OCI-M1 (cell line): ENCODE measurements at regions not wholly inside any gene's neighbourhood (a gene's known extent, or its start where the extent isn't known, plus 50 kb on each side); places are given as distances from the start of the nearest gene placed in this dataset.
"Not testable (repeated sequence)": the region's sequence is repeated elsewhere in the genome, so short reads cannot be mapped to it uniquely, and the experiment has no call there.

Source experiments
- DNase-seq: peaks from one replicate; lab custom pipeline; 2025; lab: John Stamatoyannopoulos, UW

DNA sequence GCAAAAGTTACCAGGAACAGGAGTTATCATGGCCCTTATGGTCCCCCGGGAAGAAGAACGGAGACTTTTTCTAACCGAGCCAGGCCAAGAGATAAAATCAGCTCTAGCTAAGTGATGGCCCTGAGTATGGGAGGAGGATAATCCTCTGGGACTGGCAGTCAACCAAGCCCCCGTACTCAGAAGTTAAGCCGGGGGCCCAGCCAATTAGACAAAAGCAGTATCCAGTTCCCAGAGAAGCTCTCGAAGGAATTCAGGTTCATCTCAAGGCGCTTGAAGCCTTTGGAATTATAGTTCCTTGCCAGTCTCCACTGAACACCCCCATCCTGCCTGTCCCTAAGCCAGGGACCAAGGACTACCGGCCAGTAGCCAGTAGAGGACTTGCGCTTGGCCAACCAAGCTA is 365.3 kb upstream of the TCF4 start:
- no peak for DNase-seq

DNA sequence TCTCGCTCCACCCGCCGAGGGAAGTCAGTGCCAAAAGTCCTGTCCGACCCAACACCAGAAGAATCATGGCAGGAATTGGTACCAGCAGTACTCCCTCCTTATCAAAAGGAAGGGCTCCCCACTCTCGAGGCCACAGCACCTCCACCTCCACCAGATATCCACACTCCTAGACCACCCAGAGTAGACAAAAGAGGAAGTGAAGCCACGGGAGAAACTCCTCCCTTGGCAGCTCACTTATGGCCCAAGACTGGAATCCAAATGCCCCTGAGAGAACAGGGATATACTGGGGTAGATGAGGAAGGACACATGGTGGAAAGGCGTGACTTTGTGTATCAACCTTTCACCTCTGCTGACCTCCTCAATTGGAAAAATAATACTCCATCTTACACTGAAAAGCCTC is 363.7 kb upstream of the TCF4 start:
- not testable (repeated sequence) for DNase-seq

DNA sequence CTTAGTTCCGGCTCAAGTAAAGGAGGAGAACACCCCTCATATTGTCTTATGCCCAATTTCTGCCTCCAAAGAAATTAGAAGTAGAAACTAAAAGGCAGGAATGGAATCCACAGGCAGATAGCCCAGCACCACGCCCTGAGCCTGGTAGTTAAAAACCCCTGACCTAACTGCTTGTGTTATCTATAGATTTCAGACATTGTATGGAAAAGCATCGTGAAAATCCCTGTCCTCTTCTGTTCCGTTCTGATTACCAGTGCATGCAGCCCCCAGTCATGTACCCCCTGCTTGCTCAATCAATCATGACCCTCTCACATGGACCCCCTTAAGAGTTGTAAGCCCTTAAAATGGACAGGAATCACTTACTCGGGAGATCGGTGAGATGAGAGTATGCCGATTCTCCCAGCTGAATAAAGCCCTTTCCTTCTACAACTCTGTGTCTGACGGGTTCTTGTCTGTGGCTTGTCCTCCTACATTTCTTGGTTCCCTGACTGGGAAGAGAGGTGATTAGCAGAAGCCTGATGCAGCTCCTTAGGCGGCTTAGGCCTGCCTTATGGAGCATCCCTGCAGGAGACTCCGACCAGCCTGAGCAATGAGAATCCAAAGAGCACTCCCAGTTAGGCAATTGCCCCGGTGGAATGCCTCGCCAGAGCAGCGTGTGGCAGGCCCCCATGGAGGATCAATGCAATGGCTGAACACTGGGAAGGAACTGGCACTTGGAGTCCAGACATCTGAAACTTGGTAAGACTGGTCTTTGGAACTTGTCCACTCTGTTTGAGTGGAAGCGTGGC is 362.6 kb upstream of the TCF4 start:
- DNase-seq: peak; percentile 17

DNA sequence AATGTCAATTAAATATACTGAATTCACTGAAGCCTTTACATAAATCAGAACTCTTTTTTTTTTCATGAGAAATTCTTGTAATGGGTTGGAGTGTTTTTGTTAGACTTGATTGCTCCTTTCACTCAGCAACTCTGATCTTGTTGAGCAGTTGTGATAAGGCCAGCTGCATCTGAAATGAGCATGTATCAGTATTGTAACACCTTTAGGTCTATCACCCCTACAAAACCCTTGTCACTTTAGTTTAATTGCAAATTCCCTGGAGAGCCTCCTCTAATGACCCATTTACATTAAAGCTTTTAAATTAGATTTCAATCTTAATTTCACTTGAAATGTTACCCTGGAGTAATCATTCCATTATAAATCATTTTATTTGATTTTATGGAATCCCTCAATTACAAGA is 346.8 kb upstream of the TCF4 start:
- no peak for DNase-seq

DNA sequence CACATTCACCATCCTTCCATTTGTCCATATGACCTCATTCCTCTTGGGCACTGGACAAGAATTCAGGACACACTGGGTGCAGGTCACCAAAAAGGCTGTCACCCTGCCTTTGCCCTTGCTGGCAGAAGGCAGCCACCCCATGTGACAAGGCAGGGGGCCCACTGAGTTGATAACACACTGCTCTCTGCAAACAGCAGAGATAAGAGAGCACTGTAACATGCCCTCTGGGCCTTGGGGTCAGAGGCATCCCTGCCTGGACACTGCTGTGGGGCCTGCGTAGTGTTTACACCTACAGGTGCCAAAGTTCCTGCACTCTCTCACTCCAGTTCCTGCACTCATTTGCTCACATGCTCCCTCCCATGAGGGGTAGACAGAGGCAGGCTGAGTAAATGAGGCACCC is 344.7 kb upstream of the TCF4 start:
- DNase-seq: no peak

DNA sequence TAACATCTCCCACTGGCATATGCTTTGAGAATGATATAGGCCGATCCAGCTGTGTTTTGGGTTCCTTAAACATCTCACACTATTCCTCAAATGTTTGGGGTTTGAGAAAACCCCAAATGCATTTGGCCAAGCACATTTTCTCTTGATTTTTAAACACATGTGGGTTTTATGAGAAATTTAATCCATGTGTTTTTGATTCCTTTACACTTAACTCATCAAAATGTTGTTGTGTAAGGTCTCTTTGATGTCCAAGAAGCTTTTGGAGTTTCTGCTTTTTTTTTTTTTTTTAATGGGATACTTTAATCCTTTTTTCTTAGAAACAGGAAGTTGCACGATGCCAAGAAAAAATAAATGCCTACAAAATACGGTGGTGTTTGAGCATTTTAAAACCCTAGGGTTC is 339.8 kb upstream of the TCF4 start:
- peak; percentile 85 for DNase-seq

DNA sequence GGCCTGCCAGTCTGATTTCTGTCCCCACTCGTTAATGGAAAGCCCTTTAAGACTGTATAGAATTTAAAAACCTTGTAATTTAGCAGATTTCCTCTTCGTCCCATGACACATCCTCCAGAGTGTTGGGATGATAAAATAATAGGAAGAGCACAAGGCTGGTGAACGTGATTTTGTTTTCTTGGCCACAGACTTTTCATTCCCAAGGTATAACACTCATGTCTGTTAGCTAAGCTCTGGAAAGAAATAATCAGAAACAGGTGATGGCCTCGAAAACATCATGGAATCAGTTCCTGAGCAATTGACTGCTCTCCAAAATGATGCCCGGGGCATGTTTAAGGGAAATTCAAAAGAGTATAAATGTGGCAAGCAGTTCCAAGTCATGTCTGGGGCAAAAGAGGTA is 337.8 kb upstream of the TCF4 start:
- no peak for DNase-seq

DNA sequence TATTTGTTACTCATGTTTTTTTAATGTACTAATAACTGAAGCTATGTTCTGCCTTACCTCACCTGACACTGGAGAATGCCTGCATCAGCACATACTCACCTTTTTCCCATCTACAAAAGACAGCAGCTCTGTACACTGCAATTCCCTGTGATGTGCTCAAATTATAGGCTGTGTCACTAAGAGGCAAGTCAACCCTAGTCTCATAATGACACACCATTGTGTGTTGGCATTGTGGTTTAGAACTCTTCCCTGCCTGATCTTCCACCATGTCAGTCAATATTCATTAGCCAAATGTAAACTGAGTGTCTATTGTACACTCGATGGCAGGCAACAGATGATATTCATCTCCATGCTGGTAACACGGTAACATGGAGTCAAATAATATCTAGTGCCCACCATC is 332.1 kb upstream of the TCF4 start:
- no peak for DNase-seq

DNA sequence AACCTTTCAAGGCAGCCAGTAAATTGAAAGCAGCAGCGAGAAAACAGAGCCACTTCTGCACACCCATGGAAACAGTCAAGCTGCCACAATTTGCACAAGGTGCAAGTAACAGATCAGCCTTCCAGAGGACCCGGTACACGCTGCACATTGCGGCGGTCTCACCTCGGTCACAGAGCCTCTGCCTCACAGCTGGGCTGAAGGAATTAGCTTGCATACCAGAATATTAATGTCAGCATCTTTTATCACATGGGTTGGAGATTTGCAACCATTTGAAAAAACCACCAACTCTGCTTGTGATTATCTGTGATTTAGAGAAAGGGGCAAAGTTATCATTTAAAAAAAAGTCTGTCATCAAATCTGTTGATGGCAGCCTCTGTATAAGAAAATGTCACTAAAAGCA is 330.5 kb upstream of the TCF4 start:
- no peak for DNase-seq

DNA sequence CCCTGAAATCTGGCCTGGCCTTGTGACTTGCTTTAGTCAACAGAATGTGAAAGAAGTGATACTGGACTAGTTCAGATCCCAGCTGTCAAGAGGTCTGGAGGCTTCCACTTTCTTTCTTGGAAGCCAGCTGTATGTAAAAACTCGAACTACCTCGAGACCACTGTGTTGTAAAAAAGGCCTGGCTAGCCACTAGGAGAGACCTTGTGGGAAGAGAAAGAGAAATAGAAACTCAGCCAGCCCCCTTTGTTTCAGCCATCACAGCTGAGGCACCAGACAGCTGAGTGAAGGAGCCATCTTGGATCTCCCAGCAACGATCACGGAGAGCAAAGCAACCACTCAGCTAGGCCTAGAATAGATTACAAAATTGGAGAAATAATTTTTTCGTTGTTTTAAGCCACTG is 324.9 kb upstream of the TCF4 start:
- DNase-seq: peak; percentile 5

DNA sequence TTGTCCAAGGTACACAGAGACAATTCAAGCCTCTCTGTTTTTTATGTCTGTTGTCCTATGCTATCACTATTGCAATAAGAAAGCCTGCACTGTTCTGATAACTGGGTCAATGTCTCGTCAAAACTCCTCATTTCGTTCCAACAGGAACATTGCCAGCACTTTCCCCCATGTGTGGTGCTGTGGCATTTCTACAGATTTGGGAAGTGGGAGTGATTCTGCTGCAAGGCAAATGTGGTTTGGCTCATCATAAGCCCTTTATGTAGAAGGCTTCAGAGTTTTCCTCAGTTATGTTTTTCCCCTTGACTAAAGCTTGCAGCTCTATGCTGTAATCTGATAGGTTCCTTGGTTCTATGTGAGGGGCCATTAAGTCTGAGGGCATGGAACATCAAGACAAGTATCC is 324.1 kb upstream of the TCF4 start:
- DNase-seq: peak; percentile 63

DNA sequence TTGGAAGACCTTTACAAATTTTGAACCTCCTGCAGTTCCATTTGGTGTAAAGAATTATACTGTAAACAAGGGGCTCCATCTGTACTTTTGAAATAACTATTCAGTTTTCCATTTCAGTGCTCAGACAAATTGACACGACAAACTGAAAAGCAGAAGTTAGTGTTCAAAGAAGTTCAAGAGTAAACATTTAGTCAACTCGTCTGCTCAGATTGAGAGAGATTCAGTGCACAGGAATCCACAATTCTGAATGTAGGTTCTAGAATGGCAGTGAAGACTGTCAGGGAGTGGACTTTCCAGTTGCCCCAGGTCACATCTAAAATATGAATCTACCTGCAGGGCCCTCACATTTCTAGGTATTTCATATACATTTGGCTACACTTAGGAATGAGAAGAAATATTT is 322.3 kb upstream of the TCF4 start:
- DNase-seq: peak; percentile 35

DNA sequence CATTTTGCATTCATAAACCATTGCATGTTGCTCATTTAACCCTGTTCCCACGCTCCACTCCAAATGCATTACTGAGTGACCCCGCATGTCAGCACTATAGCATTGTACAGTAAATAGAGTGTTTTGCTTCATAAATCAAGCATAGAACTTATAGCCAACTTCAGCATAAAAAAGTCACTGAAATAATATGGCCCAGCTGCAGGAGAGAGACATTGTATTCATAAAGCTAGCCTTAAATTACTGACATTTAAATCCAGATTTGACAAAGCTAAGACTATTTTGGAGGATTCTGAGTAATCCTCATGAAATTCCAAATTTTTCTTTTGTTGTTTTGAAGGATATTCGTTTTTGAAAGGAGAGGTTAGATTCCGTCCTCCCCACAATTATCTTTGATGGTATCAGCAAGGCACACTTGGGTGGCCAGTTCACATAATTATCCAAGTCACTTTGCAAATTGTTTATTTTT is 320.9 kb upstream of the TCF4 start:
- DNase-seq: peak; percentile 48

GRCh38 chr18:55907453-55908175 is 319.6 kb upstream of the TCF4 start:
- no peak for DNase-seq

DNA sequence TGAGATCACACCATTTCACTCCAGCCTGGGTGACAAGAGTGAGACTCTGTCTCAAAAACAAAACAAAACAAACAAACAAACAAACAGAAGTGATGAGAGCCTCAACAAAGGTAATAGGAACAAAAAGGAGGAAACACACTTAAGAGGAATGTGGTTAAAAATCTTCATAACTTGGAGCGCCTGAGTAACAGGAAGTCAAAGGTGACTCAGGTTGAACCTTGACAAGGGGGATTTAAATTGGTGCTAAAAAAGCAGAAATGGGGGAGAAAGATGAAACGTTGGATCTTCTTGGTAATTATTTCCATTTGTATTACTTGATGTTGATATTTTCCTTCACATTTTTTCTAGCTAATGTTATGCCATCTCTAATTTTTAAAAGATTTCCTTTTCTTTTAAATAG is 318.5 kb upstream of the TCF4 start:
- DNase-seq: no peak

- DNase-seq: no peak
Measured at GRCh38 chr18:55903911-55904310, 315.9 kb upstream of the TCF4 start.

GRCh38 chr18:55900380-55900779 is 312.4 kb upstream of the TCF4 start:
- no peak for DNase-seq

GRCh38 chr18:55897091-55897689 is 309.2 kb upstream of the TCF4 start:
- no peak for DNase-seq

GRCh38 chr18:55893948-55894347 is 306.0 kb upstream of the TCF4 start:
- no peak for DNase-seq

DNA sequence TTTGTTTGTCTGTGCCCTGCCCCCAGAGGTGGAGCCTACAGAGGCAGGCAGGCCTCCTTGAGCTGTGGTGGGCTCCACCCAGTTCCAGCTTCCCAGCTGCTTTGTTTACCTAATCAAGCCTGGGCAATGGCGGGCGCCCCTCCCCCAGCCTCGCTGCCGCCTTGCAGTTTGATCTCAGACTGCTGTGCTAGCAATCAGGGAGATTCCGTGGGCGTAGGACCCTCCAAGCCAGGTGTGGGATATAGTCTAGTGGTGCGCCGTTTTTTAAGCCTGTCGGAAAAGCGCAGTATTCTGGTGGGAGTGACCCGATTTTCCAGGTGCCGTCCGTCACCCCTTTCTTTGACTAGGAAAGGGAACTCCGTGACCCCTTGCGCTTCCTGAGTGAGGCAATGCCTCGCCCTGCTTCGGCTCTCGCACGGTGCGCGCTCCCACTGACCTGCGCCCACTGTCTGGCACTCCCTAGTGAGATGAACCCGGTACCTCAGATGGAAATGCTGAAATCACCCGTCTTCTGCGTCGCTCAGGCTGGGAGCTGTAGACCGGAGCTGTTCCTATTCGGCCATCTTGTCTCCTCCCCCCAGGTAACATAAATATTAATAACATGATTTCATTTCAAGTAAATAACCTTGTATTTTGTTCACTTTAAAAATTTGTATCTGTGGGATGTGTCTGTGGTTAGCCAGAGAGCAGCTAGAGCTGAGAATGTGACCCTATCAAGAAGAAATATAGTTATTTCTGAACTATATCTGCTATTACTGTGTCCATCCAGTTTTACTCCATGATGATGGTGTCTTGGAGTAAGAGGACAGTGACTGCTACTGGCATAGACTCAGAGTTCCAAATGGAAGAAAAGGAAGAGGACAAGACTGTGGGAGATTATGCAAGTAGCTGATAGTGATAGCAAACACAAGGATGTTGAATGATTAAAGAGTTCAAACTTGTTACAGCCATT is 305.1 kb upstream of the TCF4 start:
- not testable (repeated sequence) for DNase-seq

- no peak for DNase-seq
Measured at GRCh38 chr18:55886886-55887285, 298.9 kb upstream of the TCF4 start.

- DNase-seq: no peak
Measured at GRCh38 chr18:55884498-55884897, 296.5 kb upstream of the TCF4 start.
